Immature natural killer cell (primary cell): ENCODE measurements at regions not wholly inside any gene's neighbourhood (a gene's known extent, or its start where the extent isn't known, plus 50 kb on each side); places are given as distances from the start of the nearest gene placed in this dataset.

ENCODE experiments used
- DNase-seq, 3 donors: peaks; one replicate each; pipeline ENCODE4 v3.0.0; 2022; ENCODE audit warnings: mixed read lengths in 1 of 3
- H3K27ac Mint-ChIP-seq, 6 donors: one replicate each; pipeline ENCODE4 v1.8.0; 2020; ENCODE audit warnings: mixed read lengths in 6 of 6, mild to moderate bottlenecking in 5 of 6, inconsistent platforms in 4 of 6, moderate library complexity in 3 of 6
- H3K27me3 Mint-ChIP-seq, 3 donors: one replicate each; pipeline ENCODE4 v1.8.0; 2020 to 2021; ENCODE audit warnings: low read depth in 3 of 3, mild to moderate bottlenecking in 3 of 3, mixed read lengths in 3 of 3, moderate library complexity in 3 of 3, inconsistent platforms in 1 of 3
- H3K36me3 Mint-ChIP-seq, 3 donors: one replicate each; pipeline ENCODE4 v1.8.0; 2020; ENCODE audit warnings: mixed read lengths in 3 of 3, inconsistent platforms in 2 of 3, mild to moderate bottlenecking in 2 of 3
- H3K4me1 Mint-ChIP-seq, 2 donors: one replicate each; pipeline ENCODE4 v1.8.0; 2020; ENCODE audit warnings: inconsistent platforms in 2 of 2, mild to moderate bottlenecking in 2 of 2, mixed read lengths in 2 of 2, moderate library complexity in 1 of 2
- H3K4me3 Mint-ChIP-seq, 5 donors: one replicate each; pipeline ENCODE4 v1.8.0; 2020; ENCODE audit warnings: mild to moderate bottlenecking in 5 of 5, mixed read lengths in 5 of 5, inconsistent platforms in 3 of 5, moderate library complexity in 3 of 5
- H3K9me3 Mint-ChIP-seq, 6 donors: one replicate each; pipeline ENCODE4 v1.8.0; 2020; ENCODE audit warnings: mild to moderate bottlenecking in 6 of 6, mixed read lengths in 6 of 6, inconsistent platforms in 4 of 6, moderate library complexity in 3 of 6

GRCh38 chr2:157106950-157107349, 150.6 kb upstream of the GALNT5 start:
- H3K9me3 Mint-ChIP-seq: peaks cover 14 to 49% (median 20%) of the 10 kb centered on the region in 6 donors
- no peak for DNase-seq
- no peak overlapping the region for H3K27ac Mint-ChIP-seq
- H3K4me1 Mint-ChIP-seq: no peaks in the 10 kb centered on the region
- peaks cover 2 to 5% (median 4%) of the 10 kb centered on the region in 3 donors for H3K27me3 Mint-ChIP-seq
- H3K4me3 Mint-ChIP-seq: no peak overlapping the region
- H3K36me3 Mint-ChIP-seq: peaks cover 0 to 5% (median 0%) of the 10 kb centered on the region in 3 donors

DNA sequence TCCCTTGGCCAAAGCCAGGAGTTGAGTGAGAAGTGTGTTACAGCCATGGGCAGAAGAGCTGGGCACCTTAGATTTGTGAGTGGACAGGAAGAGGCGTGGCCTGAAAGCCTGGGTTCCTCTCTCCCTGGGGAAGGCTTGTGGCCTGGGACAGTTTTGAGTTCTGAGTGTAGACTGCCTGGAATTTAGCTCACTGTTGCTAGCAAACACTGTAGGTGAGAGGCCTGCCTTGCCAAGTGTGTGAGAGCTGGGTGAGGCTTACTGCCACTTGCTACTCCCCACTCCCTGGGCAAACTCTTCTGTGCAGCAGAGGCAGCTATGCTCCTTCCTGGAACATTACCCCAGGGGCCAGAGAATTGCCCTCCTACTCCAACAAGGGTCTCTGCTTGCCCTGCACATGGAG, 150.0 kb upstream of the GALNT5 start:
- DNase-seq: no peak
- Mint-ChIP-seq H3K27me3 (peaks cover 2 to 5% (median 4%) of the 10 kb centered on the region in 3 donors), H3K36me3 (peaks cover 0 to 5% (median 0%) of the 10 kb centered on the region in 3 donors), H3K4me3 (no peak overlapping the region), H3K4me1 (no peaks in the 10 kb centered on the region), H3K9me3 (peaks cover 11 to 50% (median 20%) of the 10 kb centered on the region in 6 donors), H3K27ac (no peak overlapping the region)

- Mint-ChIP-seq H3K36me3 (peaks cover 0 to 5% (median 0%) of the 10 kb centered on the region in 3 donors), H3K27me3 (peaks cover 1 to 5% (median 4%) of the 10 kb centered on the region in 3 donors), H3K4me1 (no peaks in the 10 kb centered on the region), H3K4me3 (no peak overlapping the region), H3K9me3 (peaks cover 14 to 50% (median 19%) of the 10 kb centered on the region in 6 donors), H3K27ac (no peak overlapping the region)
- DNase-seq: no peak
Observed at GRCh38 chr2:157107877-157108276, 149.6 kb upstream of the GALNT5 start.

DNA sequence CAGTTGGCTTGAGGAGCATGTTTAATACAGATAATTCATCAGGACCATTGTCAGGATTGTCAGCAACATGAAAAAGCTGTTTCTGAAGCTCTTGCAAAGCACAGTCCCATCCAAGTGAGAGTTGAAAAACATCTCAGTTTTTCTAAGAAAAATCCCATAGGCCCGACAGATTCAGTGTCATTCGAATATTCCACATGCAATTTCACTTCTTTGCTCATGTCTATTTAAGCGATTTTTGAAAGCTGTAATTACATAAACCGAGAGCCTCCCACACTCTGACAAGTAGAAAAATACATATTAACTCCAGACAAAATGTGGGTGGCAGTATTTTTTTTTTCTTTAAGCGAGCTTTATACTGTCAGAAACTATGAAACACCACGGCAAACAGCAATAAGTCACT, 134.7 kb upstream of the GALNT5 start:
- no peaks in the 10 kb centered on the region for H3K4me1 Mint-ChIP-seq
- no peaks in the 10 kb centered on the region for H3K36me3 Mint-ChIP-seq
- peaks cover 0 to 9% (median 2%) of the 10 kb centered on the region in 6 donors for H3K9me3 Mint-ChIP-seq
- no peak overlapping the region for H3K4me3 Mint-ChIP-seq
- no peak overlapping the region for H3K27ac Mint-ChIP-seq
- DNase-seq: no peak
- peaks cover 0 to 2% (median 2%) of the 10 kb centered on the region in 3 donors for H3K27me3 Mint-ChIP-seq

DNA sequence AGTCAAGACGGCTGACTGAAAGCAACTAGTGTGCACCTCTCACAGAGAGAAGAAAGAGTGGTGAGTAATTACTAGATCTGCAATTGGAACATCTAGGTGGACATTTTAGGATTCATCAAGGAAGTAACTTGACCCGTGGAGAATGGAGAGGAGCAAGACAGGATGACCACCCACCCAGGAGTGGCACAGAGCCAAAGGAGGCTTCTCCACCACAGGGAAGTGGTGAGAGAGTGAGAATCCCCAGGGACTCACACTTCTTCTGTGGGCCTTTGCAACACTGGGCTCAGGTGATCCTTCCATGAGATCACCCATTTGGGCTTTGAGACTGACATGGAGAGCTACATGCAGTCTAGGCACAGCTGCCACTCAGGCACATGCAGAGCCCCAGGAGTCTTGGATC, 132.8 kb upstream of the GALNT5 start:
- Mint-ChIP-seq H3K36me3 (no peaks in the 10 kb centered on the region), H3K27ac (no peak overlapping the region), H3K4me1 (no peaks in the 10 kb centered on the region), H3K27me3 (peaks cover under 1 to 6% (median 3%) of the 10 kb centered on the region in 3 donors), H3K9me3 (peaks cover 0 to 3% (median 2%) of the 10 kb centered on the region in 6 donors), H3K4me3 (no peak overlapping the region)
- DNase-seq: no peak

DNA sequence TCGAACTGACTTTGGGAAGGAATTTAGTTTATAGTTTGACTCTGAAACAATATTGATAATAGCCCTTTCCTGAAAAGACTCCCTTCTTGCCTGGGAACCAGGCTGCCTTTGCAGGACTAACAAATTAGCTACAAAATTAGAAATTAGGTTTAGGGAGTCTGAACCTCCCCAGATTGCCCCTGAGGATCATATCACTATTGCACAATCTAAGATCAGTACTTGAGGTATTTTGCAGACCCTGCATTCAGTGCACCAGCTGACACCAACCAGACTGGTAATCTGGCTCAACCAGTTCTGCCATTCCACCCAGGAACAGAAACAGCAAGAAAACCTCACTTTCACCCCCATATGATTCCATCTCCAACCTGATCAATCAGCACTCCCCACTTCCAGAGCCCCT, 131.8 kb upstream of the GALNT5 start:
- DNase-seq: no peak
- Mint-ChIP-seq H3K9me3 (peaks cover 0 to 5% (median 1%) of the 10 kb centered on the region in 6 donors), H3K27me3 (peaks cover 3 to 6% (median 3%) of the 10 kb centered on the region in 3 donors), H3K27ac (no peak overlapping the region), H3K4me1 (no peaks in the 10 kb centered on the region), H3K36me3 (no peaks in the 10 kb centered on the region), H3K4me3 (no peak overlapping the region)

- H3K36me3 Mint-ChIP-seq: no peaks in the 10 kb centered on the region
Observed at GRCh38 chr2:157127249-157128012, 130.1 kb upstream of the GALNT5 start.

DNA sequence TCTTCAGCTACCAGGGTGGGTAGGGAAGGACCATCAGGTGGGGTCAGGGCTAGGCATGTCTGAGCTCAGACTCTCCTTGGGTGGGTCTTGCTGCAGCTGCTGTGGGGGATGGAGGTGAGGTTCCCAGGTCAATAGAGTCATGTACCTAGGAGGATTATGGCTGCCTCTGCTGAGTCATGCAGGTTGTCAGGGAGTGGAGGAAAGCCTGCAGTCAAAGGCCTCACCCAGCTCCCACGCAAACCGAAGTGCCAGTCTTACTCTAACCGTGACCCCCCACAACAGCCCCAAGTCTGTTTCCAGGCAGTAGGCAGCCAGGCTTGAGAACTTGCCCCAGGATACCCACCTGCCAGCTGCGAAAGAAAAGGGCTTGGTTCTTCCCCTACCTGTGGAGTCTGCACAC, 113.6 kb upstream of the GALNT5 start:
- no peaks in the 10 kb centered on the region for H3K4me1 Mint-ChIP-seq
- peaks cover 0 to 7% (median 0%) of the 10 kb centered on the region in 6 donors for H3K9me3 Mint-ChIP-seq
- H3K27me3 Mint-ChIP-seq: no peaks in the 10 kb centered on the region
- no peak overlapping the region for H3K27ac Mint-ChIP-seq
- H3K36me3 Mint-ChIP-seq: no peaks in the 10 kb centered on the region
- DNase-seq: no peak
- no peak overlapping the region for H3K4me3 Mint-ChIP-seq

More at GRCh38 chr2:157127249-157128012, 130.1 kb upstream of the GALNT5 start:
- Mint-ChIP-seq H3K9me3 (peaks cover 0 to 5% (median 0%) of the 10 kb centered on the region in 6 donors), H3K4me3 (no peak overlapping the region), H3K27ac (no peak overlapping the region), H3K4me1 (no peaks in the 10 kb centered on the region), H3K27me3 (peaks cover 3 to 6% (median 3%) of the 10 kb centered on the region in 3 donors)
- no peak for DNase-seq

DNA sequence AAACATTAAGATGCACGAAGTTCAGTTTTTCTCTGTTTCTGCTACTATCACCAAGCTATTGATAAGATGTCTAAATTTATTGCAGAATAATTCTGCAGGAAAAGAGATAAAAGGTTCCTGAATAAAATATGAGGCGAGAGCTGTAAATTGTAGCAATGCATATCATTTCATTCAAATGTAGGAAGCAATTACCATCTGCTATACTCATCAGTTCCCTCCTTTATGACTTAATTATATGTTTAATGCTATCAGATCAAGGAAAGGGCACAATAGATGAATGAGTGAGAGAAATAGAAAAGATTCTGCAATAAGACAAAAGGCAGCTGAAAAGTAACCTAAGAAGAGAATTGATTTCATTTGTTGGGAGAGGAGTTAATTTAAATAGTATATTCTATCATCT, 108.2 kb upstream of the GALNT5 start:
- no peak for DNase-seq
- Mint-ChIP-seq H3K27me3 (no peaks in the 10 kb centered on the region), H3K27ac (no peak overlapping the region), H3K4me3 (no peak overlapping the region), H3K9me3 (peaks cover 0 to 6% (median under 1%) of the 10 kb centered on the region in 6 donors), H3K4me1 (no peaks in the 10 kb centered on the region), H3K36me3 (no peaks in the 10 kb centered on the region)

DNA sequence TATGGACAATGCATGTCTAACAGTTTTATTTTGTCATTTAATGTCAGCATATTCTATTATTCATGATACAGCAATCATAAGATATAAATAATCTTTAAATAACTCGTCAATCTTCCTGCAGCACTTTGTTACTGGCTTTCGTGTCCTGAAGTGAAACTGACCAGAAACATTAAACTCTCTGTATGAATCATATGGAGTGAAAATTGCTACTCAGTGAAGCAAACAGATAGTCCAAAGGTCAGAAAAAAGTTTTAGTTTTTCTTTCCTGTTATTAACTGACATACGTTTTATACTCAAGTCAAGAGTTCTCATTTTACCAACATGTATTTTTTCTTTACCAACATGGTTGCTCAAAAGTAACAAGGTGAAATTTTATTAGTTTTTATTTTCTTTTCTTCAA, 106.8 kb upstream of the GALNT5 start:
- Mint-ChIP-seq H3K27me3 (no peaks in the 10 kb centered on the region), H3K9me3 (peaks cover 0 to 2% (median 0%) of the 10 kb centered on the region in 6 donors), H3K36me3 (no peaks in the 10 kb centered on the region), H3K27ac (no peak overlapping the region), H3K4me3 (no peak overlapping the region), H3K4me1 (no peaks in the 10 kb centered on the region)
- no peak for DNase-seq

DNA sequence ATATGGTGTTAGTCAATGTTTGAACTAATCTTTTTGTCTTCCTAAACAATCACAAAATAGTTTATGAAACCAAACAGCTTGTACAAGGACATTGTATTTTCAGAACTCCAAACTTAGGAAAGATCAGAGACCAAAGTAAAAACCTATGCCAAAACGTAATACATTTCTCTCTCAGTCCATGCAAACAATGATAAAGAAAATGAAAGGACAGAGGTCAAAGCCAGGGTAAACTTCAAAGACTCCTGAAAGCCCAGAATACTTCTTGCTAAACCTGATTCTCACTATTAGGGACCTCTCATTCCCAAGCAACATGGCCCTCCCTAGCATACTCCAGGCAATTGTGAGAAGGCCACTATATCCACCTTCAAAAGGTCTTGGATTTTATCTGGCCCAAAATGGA, 105.1 kb upstream of the GALNT5 start:
- no peaks in the 10 kb centered on the region for H3K36me3 Mint-ChIP-seq
- H3K27ac Mint-ChIP-seq: no peak overlapping the region
- DNase-seq: no peak
- no peaks in the 10 kb centered on the region for H3K27me3 Mint-ChIP-seq
- H3K9me3 Mint-ChIP-seq: peaks cover 0 to 3% (median under 1%) of the 10 kb centered on the region in 6 donors
- no peaks in the 10 kb centered on the region for H3K4me1 Mint-ChIP-seq
- H3K4me3 Mint-ChIP-seq: no peak overlapping the region

DNA sequence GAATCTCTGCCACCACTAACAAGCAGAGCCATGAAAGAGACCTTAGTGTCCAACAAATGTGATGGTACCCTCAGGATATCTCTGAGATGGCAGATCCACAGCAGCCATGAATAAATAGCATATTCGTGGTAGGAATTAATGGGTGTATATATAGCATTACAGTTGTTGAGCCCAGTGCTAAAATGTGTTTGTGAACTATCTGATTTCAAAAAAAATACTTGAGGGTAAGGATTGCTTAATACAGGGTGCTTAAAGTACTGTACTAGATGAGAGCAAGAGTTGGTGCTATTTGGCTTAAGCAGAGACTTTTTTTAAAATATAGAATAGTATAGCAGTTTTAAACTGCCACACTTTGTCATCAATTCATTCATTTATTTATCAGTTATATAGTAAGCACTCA, 101.5 kb upstream of the GALNT5 start:
- peaks cover 0 to 3% (median under 1%) of the 10 kb centered on the region in 6 donors for H3K9me3 Mint-ChIP-seq

DNA sequence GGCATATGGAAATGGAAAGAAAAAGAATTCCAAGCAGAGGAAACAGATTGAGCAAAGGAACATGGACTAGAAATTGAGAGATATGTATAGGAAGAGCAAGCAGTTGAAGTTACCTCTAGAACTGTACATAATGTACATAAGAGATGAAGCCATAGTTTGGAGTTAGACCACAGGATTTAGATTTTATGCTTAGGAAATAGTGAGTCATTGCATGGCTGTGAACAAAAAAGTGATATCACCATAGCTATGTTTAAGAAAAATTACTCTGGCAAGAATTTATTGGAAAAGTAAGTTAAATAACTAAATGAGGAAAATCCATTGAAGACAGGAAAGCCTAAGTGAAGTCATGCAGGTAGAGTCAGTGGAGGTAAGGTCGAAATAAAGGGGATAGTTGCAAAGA, 99.4 kb upstream of the GALNT5 start:
- no peaks in the 10 kb centered on the region for H3K36me3 Mint-ChIP-seq
- H3K9me3 Mint-ChIP-seq: peaks cover 0 to 3% (median under 1%) of the 10 kb centered on the region in 6 donors
- H3K27ac Mint-ChIP-seq: no peak overlapping the region
- H3K4me3 Mint-ChIP-seq: no peak overlapping the region
- no peak for DNase-seq
- H3K27me3 Mint-ChIP-seq: peaks cover 0 to 2% (median 0%) of the 10 kb centered on the region in 3 donors
- no peaks in the 10 kb centered on the region for H3K4me1 Mint-ChIP-seq

More for the DNA sequence above, 101.5 kb upstream of the GALNT5 start:
- H3K4me1 Mint-ChIP-seq: no peaks in the 10 kb centered on the region
- H3K36me3 Mint-ChIP-seq: no peaks in the 10 kb centered on the region
- no peak overlapping the region for H3K27ac Mint-ChIP-seq
- no peak for DNase-seq
- H3K4me3 Mint-ChIP-seq: no peak overlapping the region
- H3K27me3 Mint-ChIP-seq: peaks cover 0 to 2% (median 0%) of the 10 kb centered on the region in 3 donors

DNA sequence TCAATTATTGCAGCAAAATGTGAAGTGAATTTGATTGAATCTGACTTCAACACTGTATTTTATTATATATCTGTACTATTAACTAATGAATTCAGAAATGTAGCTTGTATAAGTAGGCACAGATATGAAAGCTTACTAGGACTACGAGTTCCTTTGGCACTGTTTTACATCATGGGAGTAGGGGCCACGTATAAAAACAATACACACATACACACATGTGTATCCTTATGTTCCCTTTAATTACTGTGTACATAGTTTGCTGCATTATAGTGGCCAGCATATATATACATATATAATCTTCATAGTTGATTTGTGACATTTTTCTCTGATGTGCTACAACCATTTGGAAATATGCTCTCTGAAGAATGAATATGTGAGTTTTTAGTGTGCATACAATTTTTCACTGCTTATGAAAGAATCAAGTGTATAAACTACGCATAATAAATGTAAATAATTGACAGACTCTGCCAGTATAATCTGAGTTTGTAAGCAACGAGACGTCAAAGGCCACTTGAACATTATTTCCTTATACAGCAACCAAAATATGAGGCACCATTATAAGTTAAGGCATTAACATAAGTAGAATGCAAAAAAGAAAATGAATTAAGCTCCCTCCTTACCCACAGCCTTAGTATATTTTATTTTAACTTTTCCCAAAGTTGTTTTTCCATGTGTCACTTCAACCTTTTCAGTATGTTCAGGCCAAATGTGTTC, 98.1 kb upstream of the GALNT5 start:
- no peaks in the 10 kb centered on the region for H3K4me1 Mint-ChIP-seq
- H3K27ac Mint-ChIP-seq: no peak overlapping the region
- DNase-seq: no peak
- H3K36me3 Mint-ChIP-seq: no peaks in the 10 kb centered on the region
- H3K4me3 Mint-ChIP-seq: no peak overlapping the region
- H3K9me3 Mint-ChIP-seq: peaks cover 0 to 3% (median 0%) of the 10 kb centered on the region in 6 donors
- H3K27me3 Mint-ChIP-seq: peaks cover 0 to 2% (median 0%) of the 10 kb centered on the region in 3 donors
